Activated T-cell treated with anti-CD3 and anti-CD28 coated beads, Interleukin-2, amount 50 U/mL, for 72 hours (primary cell): ENCODE measurements at regions not wholly inside any gene's neighbourhood (a gene's known extent, or its start where the extent isn't known, plus 50 kb on each side); places are given as distances from the start of the nearest gene placed in this dataset.
"Not testable (repeated sequence)": the region's sequence is repeated elsewhere in the genome, so short reads cannot be mapped to it uniquely, and the experiment has no call there.

Experiments used
- ATAC-seq, 2 donors: fragments of 150-1000 bp; cut with Tn5 transposase; replicated peaks in 1 of 2; 2 replicates each; pipeline ENCODE4 v1.10.0; 2021; ENCODE audit warnings: moderate library complexity in 2 of 2, mild to moderate bottlenecking in 1 of 2
- DNase-seq, 2 donors: peaks; one replicate each; pipeline ENCODE4 v3.0.0; 2021 to 2022; ENCODE audit warnings: mixed read lengths in 1 of 2
- H3K27ac Mint-ChIP-seq: one replicate; pipeline ENCODE4 v1.8.0; 2022; ENCODE audit warnings: mild to moderate bottlenecking, moderate library complexity, mixed read lengths
- H3K27me3 Mint-ChIP-seq: one replicate; pipeline ENCODE4 v1.8.0; 2022; ENCODE audit warnings: low read depth, mixed read lengths
- H3K36me3 Mint-ChIP-seq, 2 donors: one replicate each; pipeline ENCODE4 v1.8.0; 2022; ENCODE audit warnings: mixed read lengths in 2 of 2, mild to moderate bottlenecking in 1 of 2; ENCODE audit not compliant: insufficient read depth in 2 of 2
- H3K4me1 Mint-ChIP-seq: one replicate; pipeline ENCODE4 v1.8.0; 2022; ENCODE audit warnings: low read depth, mixed read lengths
- H3K4me3 Mint-ChIP-seq, 2 donors: one replicate each; pipeline ENCODE4 v1.8.0; 2022; ENCODE audit warnings: mild to moderate bottlenecking in 2 of 2, mixed read lengths in 2 of 2, moderate library complexity in 2 of 2
- H3K9me3 Mint-ChIP-seq, 2 donors: one replicate each; pipeline ENCODE4 v1.8.0; 2022; ENCODE audit warnings: mixed read lengths in 2 of 2

DNA sequence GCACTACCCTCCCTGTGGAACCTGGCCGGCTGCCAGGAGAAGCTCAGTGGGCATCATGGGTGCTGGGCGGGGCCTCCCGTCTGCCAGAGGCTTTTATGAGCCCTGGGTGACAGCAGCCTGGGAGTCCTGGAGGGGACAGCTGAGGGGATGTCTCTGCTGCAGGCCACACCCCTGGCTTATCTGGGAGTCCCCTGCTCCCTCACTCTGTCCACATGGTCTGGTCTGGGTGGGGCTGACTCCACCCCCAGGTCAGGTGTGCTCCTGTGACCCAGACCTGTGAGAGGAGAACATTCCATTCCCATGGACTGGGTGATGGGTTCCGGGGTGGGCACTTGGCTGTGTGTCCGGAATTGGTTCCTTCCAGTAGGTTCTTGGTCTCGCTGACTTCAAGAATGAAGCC, 369.3 kb upstream of the SFSWAP start:
- DNase-seq, ATAC-seq, H3K4me1 Mint-ChIP-seq, H3K36me3 Mint-ChIP-seq, H3K9me3 Mint-ChIP-seq, H3K4me3 Mint-ChIP-seq, H3K27ac Mint-ChIP-seq, H3K27me3 Mint-ChIP-seq: not testable (repeated sequence)

DNA sequence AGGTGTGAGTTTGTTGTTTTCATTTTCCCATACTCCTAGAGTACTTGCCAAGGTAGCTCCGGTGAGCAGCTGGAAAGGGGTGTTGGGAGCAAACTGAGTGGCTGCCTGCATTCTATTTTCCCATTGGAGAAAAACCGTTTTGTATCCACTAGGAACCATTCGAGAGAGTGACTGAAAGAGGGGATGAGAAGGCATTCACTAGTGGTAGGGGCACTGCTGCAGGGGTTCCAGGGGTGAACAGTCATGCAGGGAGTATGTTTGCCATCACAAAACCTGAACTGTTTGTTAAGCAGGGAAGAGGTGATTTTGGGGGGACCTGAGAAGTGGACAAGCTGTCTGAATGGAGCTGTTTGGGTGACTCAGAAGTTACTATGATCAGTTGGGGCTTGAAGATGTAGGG, 367.5 kb upstream of the SFSWAP start:
- H3K27me3 Mint-ChIP-seq, H3K4me1 Mint-ChIP-seq, H3K36me3 Mint-ChIP-seq, H3K4me3 Mint-ChIP-seq, H3K9me3 Mint-ChIP-seq, DNase-seq, ATAC-seq, H3K27ac Mint-ChIP-seq: not testable (repeated sequence)

DNA sequence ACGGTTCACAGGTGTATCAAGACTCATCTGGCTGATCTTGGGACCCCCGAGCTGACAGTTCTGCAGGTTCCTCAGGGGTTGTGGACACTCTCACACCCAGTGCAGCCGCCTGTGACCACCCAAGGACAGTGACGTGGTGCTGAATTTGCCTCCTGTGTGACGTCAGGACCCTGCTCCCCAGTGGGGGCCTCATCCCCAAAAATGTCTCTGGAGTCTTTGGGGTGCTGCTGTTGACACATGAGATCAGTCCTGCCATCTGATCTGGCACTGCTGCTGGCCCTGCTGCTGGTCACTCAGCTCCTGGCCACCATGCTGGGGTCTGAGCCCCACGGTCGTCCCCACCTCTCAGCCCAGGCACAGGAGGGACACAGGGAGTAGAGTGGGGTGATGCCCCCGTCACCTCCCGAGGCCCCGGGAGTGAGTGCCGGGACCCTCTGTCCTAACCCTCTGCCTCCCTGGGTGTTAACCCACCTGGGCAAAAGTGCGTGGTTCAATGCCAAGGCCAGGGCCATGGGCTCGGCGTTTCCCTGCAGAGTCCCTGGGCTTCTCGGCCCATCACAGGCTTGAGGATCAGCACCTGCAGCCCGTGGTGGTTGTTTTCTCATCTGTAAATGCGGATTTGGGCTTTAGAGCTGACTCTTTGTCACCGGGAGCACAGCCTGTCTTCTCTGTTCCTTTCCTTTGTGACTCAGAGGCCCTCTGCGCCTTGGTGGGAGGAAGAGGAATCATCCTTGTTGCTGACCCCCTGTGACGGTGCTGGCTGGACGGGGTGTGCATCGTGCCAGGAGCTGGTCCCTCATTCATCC, 366.0 kb upstream of the SFSWAP start:
- not testable (repeated sequence) for H3K4me3 Mint-ChIP-seq, H3K27me3 Mint-ChIP-seq, DNase-seq, H3K4me1 Mint-ChIP-seq, ATAC-seq, H3K36me3 Mint-ChIP-seq, H3K27ac Mint-ChIP-seq, H3K9me3 Mint-ChIP-seq

DNA sequence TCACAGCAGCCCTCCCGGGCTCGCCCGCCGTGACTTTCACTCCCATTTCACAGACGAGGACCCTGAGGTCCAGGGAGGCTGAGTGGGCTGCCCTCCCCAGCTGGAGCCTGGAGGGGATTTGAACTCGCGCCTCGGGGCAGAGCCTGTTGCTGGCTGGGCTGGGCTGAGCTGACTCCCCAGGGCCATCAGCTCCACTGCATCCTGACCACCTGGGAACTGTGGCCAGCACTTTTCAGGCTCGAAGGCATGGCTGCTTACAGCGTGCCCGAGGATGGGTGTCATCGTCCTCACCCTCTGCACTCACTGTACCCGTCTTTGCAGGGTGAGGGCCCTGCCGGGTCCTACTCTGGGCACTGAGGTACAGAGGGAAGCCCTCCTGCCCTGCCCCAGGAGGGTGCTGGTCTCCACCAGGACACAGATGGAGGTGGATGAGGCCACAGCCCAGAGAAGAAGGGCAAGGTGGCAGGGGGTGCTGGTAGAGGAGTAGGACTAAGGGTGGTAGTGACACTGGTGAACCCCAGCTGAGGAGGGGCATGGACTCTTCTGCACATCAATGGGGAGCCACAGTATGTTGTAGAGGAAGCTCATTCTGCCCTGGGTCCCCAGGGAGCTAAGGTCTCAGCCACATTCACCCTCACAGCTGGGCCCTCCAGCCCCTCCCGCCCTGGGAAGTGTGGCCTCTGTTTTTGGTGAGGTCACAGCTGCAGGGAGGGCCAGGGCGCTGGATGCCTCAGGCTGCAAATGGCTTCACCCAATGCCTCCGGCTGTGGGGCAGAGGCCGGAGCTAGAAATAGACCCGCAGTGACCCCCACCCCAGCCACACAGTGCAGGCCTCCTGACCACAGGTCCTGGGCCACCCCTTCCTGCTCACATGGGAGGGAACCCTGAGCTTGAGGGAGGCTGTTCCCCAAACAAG, 365.1 kb upstream of the SFSWAP start:
- H3K4me3 Mint-ChIP-seq = no peak overlapping the region
- H3K27ac Mint-ChIP-seq = no peak overlapping the region
- no peak for ATAC-seq
- no peaks in the 10 kb centered on the region for H3K36me3 Mint-ChIP-seq
- no peaks in the 10 kb centered on the region for H3K9me3 Mint-ChIP-seq
- no peak for DNase-seq
- no peaks in the 10 kb centered on the region for H3K4me1 Mint-ChIP-seq
- peaks cover 12% of the 10 kb centered on the region for H3K27me3 Mint-ChIP-seq

DNA sequence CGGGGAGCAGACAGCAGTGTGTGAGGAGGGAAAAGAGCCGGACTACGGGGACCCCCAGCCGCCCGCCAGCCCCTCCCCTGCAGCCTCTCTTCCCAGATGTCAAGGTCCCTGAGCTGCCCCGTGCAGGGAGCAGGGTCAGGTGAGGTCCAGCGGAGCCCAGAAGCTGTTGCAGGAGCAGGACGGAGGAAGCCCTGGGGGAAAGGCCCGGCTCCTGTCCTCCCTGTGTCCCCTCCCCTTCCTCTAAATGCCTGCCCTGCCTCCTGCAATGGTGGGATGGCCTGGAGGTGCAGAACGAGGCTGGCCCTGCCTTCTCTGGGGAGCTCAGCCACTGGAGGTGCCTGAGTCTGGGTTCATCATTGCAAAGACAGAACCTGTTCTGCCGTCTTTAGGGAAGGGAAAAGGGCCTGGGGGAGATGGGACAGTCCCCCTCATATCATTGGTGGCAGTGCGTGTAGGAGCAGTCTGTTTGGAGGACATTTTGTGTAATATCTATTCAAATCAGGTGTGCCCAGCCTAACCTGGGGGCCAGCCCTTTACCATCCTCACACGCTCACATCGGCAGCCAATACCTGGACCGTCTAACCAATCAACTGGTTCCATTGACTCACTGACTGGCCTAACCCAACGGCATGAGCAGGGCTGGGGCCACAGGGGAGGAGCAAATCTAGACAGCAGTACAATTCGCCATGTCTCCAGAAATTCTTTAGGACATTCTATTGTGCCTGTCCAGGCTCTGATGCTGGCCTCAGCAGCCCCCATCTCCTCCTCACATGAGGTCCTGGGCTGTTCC, 364.1 kb upstream of the SFSWAP start:
- H3K4me3 Mint-ChIP-seq = no peak overlapping the region
- H3K36me3 Mint-ChIP-seq = no peaks in the 10 kb centered on the region
- H3K4me1 Mint-ChIP-seq = no peaks in the 10 kb centered on the region
- H3K27ac Mint-ChIP-seq = no peak overlapping the region
- DNase-seq = no peak
- no peaks in the 10 kb centered on the region for H3K9me3 Mint-ChIP-seq
- H3K27me3 Mint-ChIP-seq = peaks cover 12% of the 10 kb centered on the region
- ATAC-seq = no peak

DNA sequence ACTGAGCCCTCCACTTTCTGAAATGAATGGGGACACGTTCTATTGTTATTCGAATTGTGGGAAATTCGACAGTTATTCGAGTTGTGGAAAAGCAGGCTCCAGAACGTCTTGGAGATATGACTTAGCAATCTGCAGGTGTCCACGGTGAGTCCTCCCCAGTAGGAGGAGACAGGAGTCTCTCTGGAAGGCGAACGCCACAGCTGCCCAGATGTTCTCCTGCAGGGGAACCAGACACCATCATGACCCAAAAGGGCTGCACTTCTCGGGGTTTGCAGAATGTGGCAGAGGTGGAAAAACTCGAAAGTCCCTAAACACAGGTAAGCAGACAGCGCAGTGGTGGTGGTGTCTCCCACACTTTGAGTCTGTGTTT, 363.6 kb upstream of the SFSWAP start:
- ATAC-seq (no peak), DNase-seq (no peak)
- no peak overlapping the region for H3K4me3 Mint-ChIP-seq
- peaks cover 12% of the 10 kb centered on the region for H3K27me3 Mint-ChIP-seq
- no peaks in the 10 kb centered on the region for H3K9me3 Mint-ChIP-seq
- H3K27ac Mint-ChIP-seq = no peak overlapping the region
- no peaks in the 10 kb centered on the region for H3K36me3 Mint-ChIP-seq
- no peaks in the 10 kb centered on the region for H3K4me1 Mint-ChIP-seq

DNA sequence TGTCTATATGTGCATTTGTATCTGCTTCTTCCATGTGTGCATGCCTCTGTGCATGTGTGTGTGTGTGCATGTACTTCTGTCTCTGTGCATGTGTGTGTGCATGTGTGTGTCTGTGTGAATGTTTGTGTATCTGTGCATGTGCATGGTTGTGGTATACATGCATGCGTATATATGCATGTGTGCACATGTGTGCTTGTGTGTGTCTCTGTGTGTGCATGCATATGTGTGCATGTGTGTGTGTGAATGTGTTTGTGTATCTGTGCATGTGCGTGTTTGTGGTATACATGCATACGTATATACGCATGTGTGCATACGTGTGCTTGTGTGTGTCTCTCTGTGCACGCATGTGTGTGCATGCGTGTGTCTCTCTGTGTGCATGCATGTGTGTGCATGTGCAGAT, 363.2 kb upstream of the SFSWAP start:
- Mint-ChIP-seq H3K36me3 (no peaks in the 10 kb centered on the region), H3K9me3 (no peaks in the 10 kb centered on the region), H3K27ac (no peak overlapping the region), H3K4me3 (no peak overlapping the region), H3K4me1 (no peaks in the 10 kb centered on the region), H3K27me3 (peaks cover 12% of the 10 kb centered on the region)
- no peak for ATAC-seq
- DNase-seq = no peak

DNA sequence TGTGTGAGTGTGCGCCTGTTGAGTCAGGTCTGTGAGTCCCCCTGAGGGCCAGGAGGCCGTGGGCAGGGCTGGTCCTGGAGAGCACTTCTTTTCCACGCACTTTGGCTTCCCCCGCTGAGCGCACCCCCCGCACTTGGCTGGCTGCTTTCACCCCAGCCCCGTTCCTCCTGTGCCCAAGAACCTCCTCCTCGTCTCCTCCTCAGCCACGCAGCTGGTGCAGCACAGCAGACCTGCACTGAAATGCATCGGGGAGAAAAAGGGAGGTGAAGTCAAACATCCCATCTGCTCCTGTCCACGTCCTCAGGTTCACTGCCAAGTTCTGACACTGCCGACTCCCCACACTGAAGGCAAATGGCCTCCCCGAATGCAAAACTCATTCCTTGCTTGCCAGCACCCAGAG, 362.7 kb upstream of the SFSWAP start:
- no peak overlapping the region for H3K4me3 Mint-ChIP-seq
- H3K27me3 Mint-ChIP-seq = peaks cover 12% of the 10 kb centered on the region
- no peak for DNase-seq
- no peak overlapping the region for H3K27ac Mint-ChIP-seq
- H3K36me3 Mint-ChIP-seq = no peaks in the 10 kb centered on the region
- no peak for ATAC-seq
- no peaks in the 10 kb centered on the region for H3K9me3 Mint-ChIP-seq
- no peaks in the 10 kb centered on the region for H3K4me1 Mint-ChIP-seq

DNA sequence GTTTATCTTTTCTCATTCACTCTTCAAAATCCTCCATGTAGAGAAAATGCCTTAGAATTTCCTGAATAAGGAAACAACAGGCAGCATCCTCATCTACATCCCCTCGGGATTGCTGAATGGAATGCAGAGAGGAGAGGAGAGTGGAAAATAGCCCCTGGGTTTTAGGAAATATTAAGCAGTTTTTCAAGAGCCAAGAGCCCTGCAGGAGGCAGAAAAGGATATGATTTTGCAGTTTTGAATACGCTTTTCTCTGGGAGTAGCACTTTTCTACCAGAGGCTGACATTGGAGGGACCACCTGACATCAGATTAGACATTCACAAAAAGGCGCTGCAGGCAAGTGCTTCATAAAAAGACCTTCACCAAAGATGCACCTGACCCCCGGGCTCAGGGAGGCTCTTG, 362.2 kb upstream of the SFSWAP start:
- ATAC-seq (no peak), DNase-seq (no peak)
- H3K27ac Mint-ChIP-seq = no peak overlapping the region
- H3K9me3 Mint-ChIP-seq = no peaks in the 10 kb centered on the region
- no peaks in the 10 kb centered on the region for H3K36me3 Mint-ChIP-seq
- no peak overlapping the region for H3K4me3 Mint-ChIP-seq
- peaks cover 12% of the 10 kb centered on the region for H3K27me3 Mint-ChIP-seq
- H3K4me1 Mint-ChIP-seq = no peaks in the 10 kb centered on the region

DNA sequence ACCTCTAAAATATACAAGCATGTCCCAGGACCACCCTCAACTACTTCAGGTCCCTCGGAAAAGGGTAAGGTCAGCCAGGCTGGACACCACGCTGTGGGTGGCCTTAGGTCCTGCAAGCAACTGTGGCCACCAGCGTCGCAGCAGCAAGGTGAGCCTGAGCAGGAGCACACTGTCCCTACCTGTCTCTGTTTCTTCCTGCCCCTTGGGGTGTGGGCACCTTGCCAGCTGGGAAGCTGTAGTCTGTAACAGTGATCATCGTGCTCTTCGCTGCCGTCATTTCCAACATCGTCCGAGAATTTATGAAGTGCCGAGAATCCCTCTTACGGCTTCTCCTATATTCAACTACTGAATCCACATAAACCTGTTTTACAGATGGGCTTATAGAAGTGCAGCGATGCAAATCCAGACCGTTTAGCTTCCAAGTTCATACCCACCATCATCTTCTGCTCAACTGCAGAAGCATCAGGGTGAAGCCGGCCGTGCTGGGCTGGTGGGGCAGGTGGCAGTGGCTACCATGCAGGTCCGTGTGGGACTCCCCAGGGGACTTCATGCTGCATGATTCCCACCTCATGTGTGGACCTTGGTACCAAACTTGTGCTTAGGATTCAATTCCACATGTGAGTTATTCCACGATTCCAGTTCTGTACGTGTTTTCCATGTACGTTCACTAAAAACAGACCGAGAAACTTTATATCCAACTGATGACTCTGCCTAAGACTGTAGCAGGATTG, 361.3 kb upstream of the SFSWAP start:
- H3K9me3 Mint-ChIP-seq = no peaks in the 10 kb centered on the region
- ATAC-seq (no peak), DNase-seq (no peak)
- no peak overlapping the region for H3K27ac Mint-ChIP-seq
- no peak overlapping the region for H3K4me3 Mint-ChIP-seq
- H3K36me3 Mint-ChIP-seq = no peaks in the 10 kb centered on the region
- H3K27me3 Mint-ChIP-seq = peaks cover 12% of the 10 kb centered on the region
- no peaks in the 10 kb centered on the region for H3K4me1 Mint-ChIP-seq

DNA sequence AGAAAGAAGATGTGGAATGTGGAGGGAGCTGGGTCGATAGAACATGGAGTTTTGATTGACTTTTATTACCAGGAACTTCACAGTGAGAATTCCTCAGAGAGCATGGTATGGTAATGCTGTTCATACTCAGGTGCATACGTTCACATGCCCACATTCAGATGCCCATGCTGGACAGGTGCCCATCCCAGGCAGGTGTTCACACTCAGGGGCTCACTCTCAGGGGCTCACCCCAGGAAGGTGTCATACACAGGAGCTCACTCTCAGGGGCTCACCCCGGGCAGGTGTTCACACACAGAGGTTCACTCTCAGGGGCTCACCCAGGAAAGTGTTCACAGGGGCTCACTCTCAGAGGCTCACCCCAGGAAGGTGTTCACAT, 360.0 kb upstream of the SFSWAP start:
- DNase-seq (no peak), ATAC-seq (no peak)
- H3K4me1 Mint-ChIP-seq = no peaks in the 10 kb centered on the region
- H3K4me3 Mint-ChIP-seq = no peak overlapping the region
- H3K9me3 Mint-ChIP-seq = no peaks in the 10 kb centered on the region
- H3K36me3 Mint-ChIP-seq = no peaks in the 10 kb centered on the region
- H3K27ac Mint-ChIP-seq = no peak overlapping the region
- peaks cover 12% of the 10 kb centered on the region for H3K27me3 Mint-ChIP-seq

DNA sequence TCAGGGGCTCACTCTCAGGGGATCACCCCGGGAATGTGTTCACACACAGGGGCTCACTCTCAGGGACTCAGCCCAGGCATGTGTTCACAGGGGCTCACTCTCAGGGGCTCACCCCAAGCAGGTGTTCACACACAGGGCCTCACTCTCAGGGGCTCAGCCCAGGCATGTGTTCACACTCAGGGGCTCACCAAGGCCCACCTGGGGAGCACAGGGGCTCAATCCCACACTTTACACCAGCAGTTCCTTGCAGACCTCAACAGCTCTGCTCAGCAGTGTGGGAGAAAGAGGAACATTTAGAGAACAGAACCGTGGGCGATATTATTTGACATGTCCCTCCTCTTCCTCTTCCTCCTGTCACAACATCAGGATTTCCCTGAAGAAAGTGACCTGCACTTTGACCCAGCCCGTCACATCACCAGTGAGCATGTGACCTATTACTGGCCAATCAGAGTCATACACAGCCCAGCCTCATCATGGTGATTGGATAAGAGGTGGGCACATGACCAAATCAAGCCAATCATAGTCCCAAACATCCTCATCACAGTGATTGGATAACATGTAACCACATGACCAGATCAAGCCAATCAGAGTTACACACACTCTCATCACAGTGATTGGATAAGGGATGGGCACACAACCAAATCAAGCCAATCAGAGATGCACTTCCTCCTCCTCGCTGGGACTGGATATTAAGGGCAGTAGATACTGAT, 359.4 kb upstream of the SFSWAP start:
- ATAC-seq (no peak), DNase-seq (no peak)
- Mint-ChIP-seq H3K27ac (no peak overlapping the region), H3K36me3 (no peaks in the 10 kb centered on the region), H3K4me1 (no peaks in the 10 kb centered on the region), H3K27me3 (peaks cover 12% of the 10 kb centered on the region), H3K4me3 (no peak overlapping the region), H3K9me3 (no peaks in the 10 kb centered on the region)
